NOMO-1 treated with dmso at 0.1 percent for 144 hours (cell line): ENCODE measurements at regions not wholly inside any gene's neighbourhood (a gene's known extent, or its start where the extent isn't known, plus 50 kb on each side); places are given as distances from the start of the nearest gene placed in this dataset.
"Not testable (repeated sequence)": the region's sequence is repeated elsewhere in the genome, so short reads cannot be mapped to it uniquely, and the experiment has no call there.

Source experiments
- DNase-seq: peaks from one replicate; lab custom pipeline; 2025; ENCODE audit not compliant: unreplicated experiment; lab: John Stamatoyannopoulos, UW

- DNase-seq, result no peak
Observed at GRCh38 chr11:91536366-91536765, 688.3 kb upstream of the FAT3 start.

GRCh38 chr11:91528965-91529364, 695.7 kb upstream of the FAT3 start:
- no peak for DNase-seq

- DNase-seq, result no peak
Observed at GRCh38 chr11:91527380-91528030, 697.1 kb upstream of the FAT3 start.

- DNase-seq, result no peak
Observed at GRCh38 chr11:91513734-91514133, 710.9 kb upstream of the FAT3 start.

GRCh38 chr11:91497847-91498246, 726.8 kb upstream of the FAT3 start:
- no peak for DNase-seq

- no peak for DNase-seq
Observed at GRCh38 chr11:91495837-91496236, 728.8 kb upstream of the FAT3 start.

- no peak for DNase-seq
Observed at GRCh38 chr11:91489989-91490388, 734.6 kb upstream of the FAT3 start.

GRCh38 chr11:91483956-91484355, 740.7 kb upstream of the FAT3 start:
- not testable (repeated sequence) for DNase-seq

GRCh38 chr11:91481875-91482274, 742.7 kb upstream of the FAT3 start:
- not testable (repeated sequence) for DNase-seq

GRCh38 chr11:91470656-91471055, 754.0 kb upstream of the FAT3 start:
- no peak for DNase-seq

GRCh38 chr11:91459840-91460239, 764.8 kb upstream of the FAT3 start:
- DNase-seq, result no peak

- no peak for DNase-seq
Observed at GRCh38 chr11:91446267-91446666, 778.4 kb upstream of the FAT3 start.

- no peak for DNase-seq
Observed at GRCh38 chr11:91435694-91436395, 788.8 kb upstream of the FAT3 start.

- DNase-seq, result no peak
Observed at GRCh38 chr11:91433284-91434010, 791.2 kb upstream of the FAT3 start.

GRCh38 chr11:91421641-91422040, 803.0 kb upstream of the FAT3 start:
- DNase-seq, result no peak

GRCh38 chr11:91407842-91408241, 816.8 kb upstream of the FAT3 start:
- DNase-seq, result no peak

GRCh38 chr11:91406009-91406408, 818.6 kb upstream of the FAT3 start:
- DNase-seq, result no peak

- no peak for DNase-seq
Observed at GRCh38 chr11:91404344-91404743, 820.3 kb upstream of the FAT3 start.

- no peak for DNase-seq
Observed at GRCh38 chr11:91397134-91397468, 827.5 kb upstream of the FAT3 start.

GRCh38 chr11:91396236-91397133, 828.1 kb upstream of the FAT3 start:
- no peak for DNase-seq

GRCh38 chr11:91394727-91395414, 829.7 kb upstream of the FAT3 start:
- no peak for DNase-seq
